CD8-positive, alpha-beta memory T cell (primary cell): ENCODE measurements at regions not wholly inside any gene's neighbourhood (a gene's known extent, or its start where the extent isn't known, plus 50 kb on each side); places are given as distances from the start of the nearest gene placed in this dataset.
A peak's percentile ranks its signal among the peaks of the same experiment; 100 is the strongest.

Experiments used
- CTCF ChIA-PET: fragments of 350-600 bp; sonication (Branson Sonifier 250); formaldehyde crosslinking; loops from one replicate; lab custom pipeline; 2021; ENCODE audit warnings: antibody characterized with exemption; lab: Charles Lee
- POLR2A ChIA-PET: fragments of 350-600 bp; sonication (Branson Sonifier 250); formaldehyde crosslinking; loops from one replicate; lab custom pipeline; 2021; ENCODE audit warnings: antibody characterized with exemption; lab: Charles Lee
- DNase-seq, 5 donors: peaks; one replicate each; pipeline versions ENCODE4 v3.0.0 to v3.0.0-alpha.2; 2020 to 2022; ENCODE audit warnings: mixed read lengths in 1 of 5
- H3K27ac ChIP-seq: one replicate; pipeline ENCODE4 v1.7.0; 2013; ENCODE audit warnings: low read depth, mild to moderate bottlenecking, low read length, moderate library complexity
- H3K27me3 ChIP-seq: 2 replicates; pipeline ENCODE4 v1.7.0; 2013; ENCODE audit warnings: low read length, mild to moderate bottlenecking; ENCODE audit not compliant: insufficient read depth, poor library complexity, severe bottlenecking
- H3K36me3 ChIP-seq: 2 replicates; pipeline ENCODE4 v1.7.0; 2013; ENCODE audit warnings: mild to moderate bottlenecking, low read length, moderate library complexity; ENCODE audit not compliant: insufficient read depth
- H3K4me1 ChIP-seq: 2 replicates; pipeline ENCODE4 v1.7.0; 2013; ENCODE audit warnings: mild to moderate bottlenecking, low read length, moderate library complexity; ENCODE audit not compliant: insufficient read depth
- H3K4me3 ChIP-seq: 2 replicates; pipeline ENCODE4 v1.7.0; 2013; ENCODE audit warnings: mild to moderate bottlenecking, low read length
- H3K9me3 ChIP-seq: 2 replicates; pipeline ENCODE4 v1.7.0; 2013; ENCODE audit warnings: mild to moderate bottlenecking, low read length
- H3K27ac Mint-ChIP-seq, 8 donors: one replicate each; pipeline ENCODE4 v1.8.0; 2020 to 2021; ENCODE audit warnings: mixed read lengths in 8 of 8, mild to moderate bottlenecking in 6 of 8, inconsistent platforms in 3 of 8, moderate library complexity in 3 of 8
- H3K27me3 Mint-ChIP-seq, 2 donors: one replicate each; pipeline ENCODE4 v1.8.0; 2020 to 2021; ENCODE audit warnings: mixed read lengths in 2 of 2, mild to moderate bottlenecking in 1 of 2, moderate library complexity in 1 of 2
- H3K36me3 Mint-ChIP-seq, 3 donors: one replicate each; pipeline ENCODE4 v1.8.0; 2020 to 2021; ENCODE audit warnings: mixed read lengths in 3 of 3, inconsistent platforms in 1 of 3, mild to moderate bottlenecking in 1 of 3
- H3K4me1 Mint-ChIP-seq, 3 donors: one replicate each; pipeline ENCODE4 v1.8.0; 2020 to 2021; ENCODE audit warnings: mixed read lengths in 3 of 3, inconsistent platforms in 1 of 3, mild to moderate bottlenecking in 1 of 3
- H3K4me3 Mint-ChIP-seq, 7 donors: one replicate each; pipeline ENCODE4 v1.8.0; 2020 to 2021; ENCODE audit warnings: mixed read lengths in 7 of 7, mild to moderate bottlenecking in 6 of 7, moderate library complexity in 4 of 7, inconsistent platforms in 2 of 7
- H3K9me3 Mint-ChIP-seq, 5 donors: one replicate each; pipeline ENCODE4 v1.8.0; 2020 to 2022; ENCODE audit warnings: mixed read lengths in 5 of 5, mild to moderate bottlenecking in 3 of 5, moderate library complexity in 2 of 5, inconsistent platforms in 1 of 5

GRCh38 chr14:104326848-104327247, 188.5 kb downstream of the KIF26A start:
- Histone ChIP-seq H3K9me3 (no peaks in the 10 kb centered on the region), H3K4me1 (no peaks in the 10 kb centered on the region), H3K4me3 (no peak overlapping the region), H3K27me3 (no peaks in the 10 kb centered on the region), H3K36me3 (no peaks in the 10 kb centered on the region), H3K27ac (no peak overlapping the region)
- CTCF ChIA-PET = no interaction called here
- Mint-ChIP-seq H3K4me1 (no peaks in the 10 kb centered on the region), H3K27me3 (peaks cover 1 to 5% of the 10 kb centered on the region in 2 donors), H3K4me3 (no peak overlapping the region), H3K9me3 (peaks cover 12 to 19% (median 15%) of the 10 kb centered on the region in 5 donors), H3K36me3 (peaks cover 0 to 13% (median 0%) of the 10 kb centered on the region in 3 donors), H3K27ac (no peak overlapping the region)
- POLR2A ChIA-PET = no interaction called here
- no peak for DNase-seq

- Histone ChIP-seq H3K36me3 (no peaks in the 10 kb centered on the region), H3K27me3 (no peaks in the 10 kb centered on the region), H3K27ac (no peak overlapping the region), H3K4me3 (no peak overlapping the region), H3K4me1 (no peaks in the 10 kb centered on the region), H3K9me3 (no peaks in the 10 kb centered on the region)
- CTCF ChIA-PET = no interaction called here
- POLR2A ChIA-PET = no interaction called here
- H3K36me3 Mint-ChIP-seq = peaks cover 0 to 13% (median 0%) of the 10 kb centered on the region in 3 donors
- H3K4me1 Mint-ChIP-seq = no peaks in the 10 kb centered on the region
- DNase-seq = no peak
- H3K9me3 Mint-ChIP-seq = peaks cover 12 to 19% (median 15%) of the 10 kb centered on the region in 5 donors
- H3K27ac Mint-ChIP-seq = no peak overlapping the region
- no peak overlapping the region for H3K4me3 Mint-ChIP-seq
- H3K27me3 Mint-ChIP-seq = no peaks in the 10 kb centered on the region
These were observed 190.2 kb downstream of the KIF26A start for GRCh38 chr14:104328607-104329006.

- CTCF ChIA-PET = no interaction called here
- no peaks in the 10 kb centered on the region for H3K4me1 Mint-ChIP-seq
These were observed 191.4 kb downstream of the KIF26A start for GRCh38 chr14:104329793-104330192.

GRCh38 chr14:104331871-104332605, 193.7 kb downstream of the KIF26A start:
- Histone ChIP-seq H3K4me1 (no peaks in the 10 kb centered on the region), H3K9me3 (no peaks in the 10 kb centered on the region), H3K27me3 (no peaks in the 10 kb centered on the region), H3K4me3 (no peak overlapping the region), H3K27ac (no peak overlapping the region), H3K36me3 (no peaks in the 10 kb centered on the region)
- Mint-ChIP-seq H3K27me3 (peaks cover 3% of the 10 kb centered on the region in 2 donors), H3K36me3 (peaks cover 0 to 13% (median 0%) of the 10 kb centered on the region in 3 donors), H3K4me3 (no peak overlapping the region), H3K27ac (no peak overlapping the region), H3K9me3 (peaks cover 12 to 19% (median 15%) of the 10 kb centered on the region in 5 donors), H3K4me1 (no peaks in the 10 kb centered on the region)
- no peak for DNase-seq
- CTCF ChIA-PET = no interaction called here
- POLR2A ChIA-PET = no interaction called here

More at GRCh38 chr14:104329793-104330192, 191.4 kb downstream of the KIF26A start:
- H3K9me3 ChIP-seq = no peaks in the 10 kb centered on the region
- no peaks in the 10 kb centered on the region for H3K4me1 ChIP-seq
- no peaks in the 10 kb centered on the region for H3K27me3 ChIP-seq
- H3K4me3 ChIP-seq = no peak overlapping the region
- Mint-ChIP-seq H3K4me3 (no peak overlapping the region), H3K36me3 (peaks cover 0 to 13% (median 0%) of the 10 kb centered on the region in 3 donors), H3K27ac (no peak overlapping the region), H3K27me3 (no peaks in the 10 kb centered on the region), H3K9me3 (peaks cover 12 to 19% (median 15%) of the 10 kb centered on the region in 5 donors)
- DNase-seq = no peak
- no peak overlapping the region for H3K27ac ChIP-seq
- POLR2A ChIA-PET = no interaction called here
- no peaks in the 10 kb centered on the region for H3K36me3 ChIP-seq

- H3K4me3 Mint-ChIP-seq = no peak overlapping the region
- peaks cover 3 to 7% of the 10 kb centered on the region in 2 donors for H3K27me3 Mint-ChIP-seq
- Histone ChIP-seq H3K36me3 (no peaks in the 10 kb centered on the region), H3K4me1 (no peaks in the 10 kb centered on the region), H3K4me3 (no peak overlapping the region), H3K9me3 (no peaks in the 10 kb centered on the region), H3K27me3 (no peaks in the 10 kb centered on the region), H3K27ac (no peak overlapping the region)
- ChIA-PET POLR2A (no interaction called here), CTCF (no interaction called here)
- peaks cover 0 to 13% (median 0%) of the 10 kb centered on the region in 3 donors for H3K36me3 Mint-ChIP-seq
- peaks cover 12 to 19% (median 15%) of the 10 kb centered on the region in 5 donors for H3K9me3 Mint-ChIP-seq
- no peak for DNase-seq
- no peaks in the 10 kb centered on the region for H3K4me1 Mint-ChIP-seq
- H3K27ac Mint-ChIP-seq = no peak overlapping the region
These were observed 194.4 kb downstream of the KIF26A start for GRCh38 chr14:104332634-104333270.

GRCh38 chr14:104333646-104334423, 195.4 kb downstream of the KIF26A start:
- Histone ChIP-seq H3K4me3 (no peak overlapping the region), H3K9me3 (no peaks in the 10 kb centered on the region), H3K27ac (no peak overlapping the region), H3K4me1 (no peaks in the 10 kb centered on the region), H3K36me3 (no peaks in the 10 kb centered on the region), H3K27me3 (no peaks in the 10 kb centered on the region)
- Mint-ChIP-seq H3K36me3 (peaks cover 0 to 23% (median 0%) of the 10 kb centered on the region in 3 donors), H3K27ac (peak overlapping the region in 1 of 8 donors; percentile 89), H3K9me3 (peaks cover 19 to 30% (median 20%) of the 10 kb centered on the region in 5 donors), H3K4me1 (no peaks in the 10 kb centered on the region), H3K4me3 (no peak overlapping the region), H3K27me3 (peaks cover 7 to 12% of the 10 kb centered on the region in 2 donors)
- ChIA-PET POLR2A (no interaction called here), CTCF (no interaction called here)
- DNase-seq = no peak

GRCh38 chr14:104334424-104335161, 196.2 kb downstream of the KIF26A start:
- Histone ChIP-seq H3K4me1 (no peaks in the 10 kb centered on the region), H3K27ac (no peak overlapping the region), H3K9me3 (no peaks in the 10 kb centered on the region), H3K4me3 (no peak overlapping the region), H3K36me3 (no peaks in the 10 kb centered on the region), H3K27me3 (no peaks in the 10 kb centered on the region)
- peak overlapping the region in 1 of 8 donors; percentile 89 for H3K27ac Mint-ChIP-seq
- no peak for DNase-seq
- peaks cover 14 to 27% (median 20%) of the 10 kb centered on the region in 5 donors for H3K9me3 Mint-ChIP-seq
- ChIA-PET CTCF (no interaction called here), POLR2A (no interaction called here)
- H3K4me1 Mint-ChIP-seq = no peaks in the 10 kb centered on the region
- H3K4me3 Mint-ChIP-seq = no peak overlapping the region
- peaks cover 0 to 22% (median 0%) of the 10 kb centered on the region in 3 donors for H3K36me3 Mint-ChIP-seq
- peaks cover 7 to 15% of the 10 kb centered on the region in 2 donors for H3K27me3 Mint-ChIP-seq
